ENCODE measurements at regions not wholly inside any gene's neighbourhood (a gene's known extent, or its start where the extent isn't known, plus 50 kb on each side); places are given as distances from the start of the nearest gene placed in this dataset.
"Not testable (repeated sequence)": the region's sequence is repeated elsewhere in the genome, so short reads cannot be mapped to it uniquely, and the experiment has no call there.

DNA sequence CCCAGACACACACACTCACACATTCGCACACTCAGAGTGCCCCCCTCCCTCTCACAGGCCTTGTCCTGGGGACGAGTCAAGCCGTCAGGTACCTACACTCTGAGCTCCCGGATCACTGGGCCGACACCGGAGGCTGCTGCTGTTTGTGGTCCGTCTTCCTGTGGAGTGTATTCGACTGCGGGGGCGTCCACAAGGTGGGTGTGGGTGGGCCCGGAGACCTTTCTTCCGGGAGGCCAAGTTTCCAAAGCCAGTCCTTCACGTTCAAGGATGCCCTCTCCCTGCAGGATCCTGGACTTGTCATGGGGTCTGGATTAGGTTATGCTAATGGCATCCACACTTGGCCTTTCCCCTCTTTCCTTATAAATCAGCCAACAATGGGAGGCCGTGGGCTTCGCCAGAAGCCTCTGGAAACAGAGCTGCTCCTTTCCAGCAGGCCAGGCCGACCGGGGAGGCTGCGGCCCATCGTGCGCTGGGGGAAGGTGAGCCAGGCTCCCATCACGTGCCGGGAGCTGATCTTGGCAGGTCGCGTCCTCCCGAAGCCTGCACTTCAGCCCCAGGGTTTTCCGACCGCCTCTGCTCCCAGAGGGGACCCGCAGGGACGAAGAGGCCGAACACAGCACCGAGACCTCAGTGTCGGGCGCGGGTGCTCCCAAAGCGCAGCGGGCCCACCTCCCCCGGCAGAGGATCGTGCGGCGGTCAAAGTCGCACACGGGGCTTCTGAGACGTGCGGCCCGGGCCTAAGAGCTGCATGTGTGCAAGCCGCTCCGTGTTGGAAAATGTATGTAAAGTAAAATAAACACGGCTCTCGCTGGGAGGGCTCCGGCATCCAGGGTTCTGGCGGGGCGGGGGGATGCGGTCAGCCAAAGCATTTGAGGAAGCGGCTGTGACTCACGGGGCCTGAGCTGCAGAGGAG is 196.5 kb upstream of the ZNF469 start:
- peak; percentile 43 for DNase-seq (ENCODE audit: low spot score)

DNA sequence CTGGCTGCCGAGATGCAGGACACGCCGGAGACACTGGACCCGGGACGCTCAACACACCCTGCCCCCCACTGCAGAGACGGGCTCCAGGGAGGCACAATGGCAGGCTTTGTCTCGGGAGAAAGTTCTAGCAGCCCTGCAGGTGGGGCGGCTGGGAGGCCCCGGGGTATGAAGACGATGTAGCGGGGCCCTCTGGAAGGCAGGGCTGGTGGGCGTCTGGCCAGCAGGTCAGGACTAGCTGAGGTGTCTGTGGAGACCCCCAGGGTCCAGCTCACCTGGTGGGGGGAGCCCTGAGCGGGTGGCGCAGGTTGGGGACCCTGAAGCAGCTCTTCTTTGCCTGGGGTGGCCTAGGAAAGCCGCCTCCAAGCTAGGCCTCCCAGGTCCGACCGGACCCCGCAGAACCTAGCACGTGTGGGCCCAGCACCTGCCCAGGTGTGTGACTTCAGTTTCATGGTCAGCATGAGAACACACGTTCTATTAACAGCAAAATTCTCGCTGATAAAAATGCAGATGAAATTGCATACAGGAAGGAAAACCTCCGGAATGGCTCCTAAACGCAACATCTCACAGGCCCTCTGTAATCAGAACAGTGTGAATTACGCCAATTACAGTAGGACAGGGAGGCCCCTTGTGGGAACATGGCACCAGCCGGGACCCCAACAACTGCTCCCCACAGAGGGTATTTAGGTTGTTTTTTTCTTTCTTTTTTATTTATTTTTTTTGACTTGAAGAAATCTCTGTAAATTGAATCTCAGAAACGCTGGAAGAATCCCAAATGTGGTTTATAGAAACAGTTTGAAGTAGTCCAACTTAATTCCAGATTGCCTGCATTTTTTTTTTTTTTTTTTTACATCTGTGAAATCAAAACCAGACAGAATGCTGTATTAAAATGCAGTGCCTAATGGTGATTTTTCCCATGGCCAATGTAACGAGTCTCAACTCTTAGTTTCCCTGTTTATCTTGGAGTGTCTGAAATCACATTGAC is 195.6 kb upstream of the ZNF469 start:
- peak; percentile 22 for DNase-seq (ENCODE audit: low spot score)

DNA sequence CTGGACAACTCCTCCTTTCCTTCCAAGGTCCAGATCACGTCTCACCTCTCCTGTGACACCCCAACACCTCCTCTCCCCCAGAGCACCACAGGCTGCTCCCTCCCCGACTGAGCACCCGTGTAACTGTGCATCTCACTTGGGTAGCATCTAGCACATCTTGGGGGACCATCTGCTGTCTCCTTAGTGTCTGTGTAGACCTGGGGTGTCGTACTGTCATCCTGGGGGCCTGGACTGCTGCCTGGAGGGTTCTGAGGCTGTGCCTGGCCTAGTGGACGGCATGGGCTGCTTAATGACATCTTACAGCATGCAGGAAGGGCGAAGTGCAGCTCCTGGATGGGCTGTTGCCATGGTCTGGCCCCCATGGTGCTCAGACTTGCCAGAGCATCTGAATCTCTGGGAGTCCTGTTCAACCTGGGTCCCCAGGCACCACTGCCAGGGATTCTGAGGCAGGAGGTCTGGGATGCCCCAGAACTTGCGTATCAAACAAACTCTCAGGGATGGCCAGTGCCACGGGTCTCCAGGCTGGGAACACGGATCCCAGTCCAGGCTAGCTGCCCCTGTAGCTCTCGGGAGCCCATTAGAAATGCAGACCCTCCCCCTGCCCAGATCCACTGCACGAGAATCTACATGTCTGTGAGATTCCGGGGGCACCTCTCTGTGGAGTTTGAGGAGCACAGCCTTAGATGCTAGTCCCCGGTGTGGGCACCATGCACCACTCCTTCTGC is 194.4 kb upstream of the ZNF469 start:
- DNase-seq (ENCODE audit: low spot score), result peak; percentile 39

- DNase-seq (ENCODE audit: low spot score), result peak; percentile 13
Measured at GRCh38 chr16:88190592-88191095, 192.1 kb upstream of the ZNF469 start.

DNA sequence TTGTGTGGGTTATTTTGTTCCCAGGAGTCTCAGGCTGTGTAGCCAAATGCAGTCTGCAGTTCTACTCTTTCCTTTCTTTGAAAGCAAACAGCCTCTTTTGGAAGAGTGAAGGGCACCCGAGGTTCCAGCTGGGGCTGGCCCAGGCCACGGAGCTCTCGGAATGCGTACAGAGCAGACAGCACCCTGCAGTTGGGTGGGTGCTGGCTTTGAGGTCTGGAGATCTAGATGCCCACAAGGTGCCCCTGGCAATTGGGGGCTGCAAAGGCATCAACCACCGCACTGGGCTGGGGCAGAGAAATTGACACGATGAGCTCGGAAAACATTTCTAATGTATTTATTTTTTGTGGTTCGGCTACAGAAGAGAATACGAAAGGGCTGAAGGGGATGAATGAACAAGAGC is 191.6 kb upstream of the ZNF469 start:
- peak; percentile 7 for DNase-seq (ENCODE audit: low spot score)

DNA sequence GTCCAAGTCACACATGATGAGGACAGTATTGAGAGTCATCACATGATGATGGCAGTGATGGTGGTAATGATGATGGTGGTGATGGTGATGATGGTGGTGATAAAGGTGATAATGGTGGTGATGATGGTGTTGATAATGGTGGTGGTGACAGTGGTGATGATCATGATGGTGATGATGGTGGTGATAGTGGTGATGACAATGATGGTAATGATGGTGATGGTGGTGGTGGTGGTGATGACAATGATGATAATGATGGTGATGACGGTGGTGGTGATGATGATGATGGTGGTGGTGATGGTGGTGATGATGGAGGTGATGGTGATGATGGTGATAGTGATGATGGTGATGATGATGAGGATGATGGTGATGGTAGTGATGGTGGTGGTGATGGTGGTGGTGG is 190.2 kb upstream of the ZNF469 start:
- peak; percentile 13 for DNase-seq (ENCODE audit: low spot score)

DNA sequence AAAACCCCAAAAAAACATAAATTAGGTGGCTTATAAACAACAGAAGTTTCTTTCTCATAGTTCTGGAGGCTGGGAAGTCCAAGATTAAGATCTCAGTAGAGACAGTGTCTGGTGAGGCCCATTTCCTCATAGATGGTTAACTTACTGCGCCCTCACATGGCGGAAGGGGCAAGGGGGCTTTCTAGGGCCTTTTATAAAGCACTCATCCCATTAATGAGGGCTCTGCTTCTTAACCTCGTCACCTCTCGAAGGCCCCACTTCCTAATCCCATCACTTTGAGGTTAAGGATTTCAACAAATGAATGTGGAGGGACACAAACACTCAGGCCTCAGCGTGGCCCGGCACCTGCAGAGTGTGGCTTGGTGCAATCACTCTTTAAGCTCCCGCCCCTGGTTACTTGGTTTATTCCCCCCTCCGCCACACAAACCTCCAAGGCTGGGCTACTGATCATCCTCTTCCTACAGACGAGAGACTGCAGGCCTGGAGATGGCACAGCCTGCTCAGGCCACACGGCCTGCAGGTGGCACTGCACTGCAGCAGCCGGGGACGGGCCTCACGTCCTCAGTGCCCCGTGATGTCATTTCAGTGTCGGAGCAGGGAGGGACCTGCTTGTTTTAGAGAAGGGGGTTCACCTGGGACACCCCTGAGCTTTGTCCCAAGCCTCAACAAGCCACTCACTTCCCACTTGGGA is 188.9 kb upstream of the ZNF469 start:
- DNase-seq (ENCODE audit: low spot score), result peak; percentile 71

DNA sequence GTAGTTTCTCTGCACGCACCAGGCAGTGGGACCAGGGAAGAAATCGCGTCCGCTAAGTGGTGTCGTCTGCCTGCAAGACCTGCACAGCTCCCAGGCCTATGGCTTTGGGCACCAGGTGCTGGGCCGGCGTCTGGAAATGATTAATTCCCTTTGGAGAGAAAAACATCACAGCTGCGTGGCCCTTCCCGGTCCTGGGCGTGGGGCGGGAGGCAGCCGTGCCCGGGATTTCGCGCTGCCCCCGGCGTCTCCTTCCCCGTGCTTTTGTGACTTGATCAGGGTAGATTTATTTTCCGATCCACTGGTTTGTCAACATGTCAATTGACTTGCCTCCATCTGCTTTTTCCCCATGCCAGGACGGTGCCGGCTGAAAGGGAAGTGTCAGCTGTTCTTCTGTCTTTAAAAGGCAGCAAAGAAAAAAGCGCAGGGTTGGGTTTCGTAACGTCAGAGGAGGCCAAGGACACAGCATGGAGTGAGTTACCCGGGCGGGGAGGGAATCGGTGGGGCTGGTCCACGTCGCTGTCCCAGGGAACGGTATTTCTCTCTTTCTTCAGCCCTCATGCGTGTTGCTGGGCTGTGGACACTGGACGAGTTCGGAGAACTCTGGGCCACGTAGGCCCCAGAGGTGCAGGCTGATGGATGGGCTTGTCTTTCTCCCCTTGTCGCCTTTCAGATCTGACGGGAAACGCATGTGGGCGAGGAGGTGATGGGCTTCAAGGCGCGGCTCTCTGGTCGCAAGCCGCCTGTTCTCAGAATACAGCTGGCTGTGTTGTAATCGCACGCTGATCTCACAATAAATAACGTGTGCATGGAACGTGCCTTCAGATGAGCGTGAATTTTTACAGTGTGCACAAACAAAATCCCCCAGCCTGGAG is 188.1 kb upstream of the ZNF469 start:
- peak; percentile 60 for DNase-seq (ENCODE audit: low spot score)

GRCh38 chr16:88195269-88195705 is 187.5 kb upstream of the ZNF469 start:
- peak; percentile 39 for DNase-seq (ENCODE audit: low spot score)

GRCh38 chr16:88195911-88196465 is 186.8 kb upstream of the ZNF469 start:
- DNase-seq (ENCODE audit: low spot score), result peak; percentile 34

DNA sequence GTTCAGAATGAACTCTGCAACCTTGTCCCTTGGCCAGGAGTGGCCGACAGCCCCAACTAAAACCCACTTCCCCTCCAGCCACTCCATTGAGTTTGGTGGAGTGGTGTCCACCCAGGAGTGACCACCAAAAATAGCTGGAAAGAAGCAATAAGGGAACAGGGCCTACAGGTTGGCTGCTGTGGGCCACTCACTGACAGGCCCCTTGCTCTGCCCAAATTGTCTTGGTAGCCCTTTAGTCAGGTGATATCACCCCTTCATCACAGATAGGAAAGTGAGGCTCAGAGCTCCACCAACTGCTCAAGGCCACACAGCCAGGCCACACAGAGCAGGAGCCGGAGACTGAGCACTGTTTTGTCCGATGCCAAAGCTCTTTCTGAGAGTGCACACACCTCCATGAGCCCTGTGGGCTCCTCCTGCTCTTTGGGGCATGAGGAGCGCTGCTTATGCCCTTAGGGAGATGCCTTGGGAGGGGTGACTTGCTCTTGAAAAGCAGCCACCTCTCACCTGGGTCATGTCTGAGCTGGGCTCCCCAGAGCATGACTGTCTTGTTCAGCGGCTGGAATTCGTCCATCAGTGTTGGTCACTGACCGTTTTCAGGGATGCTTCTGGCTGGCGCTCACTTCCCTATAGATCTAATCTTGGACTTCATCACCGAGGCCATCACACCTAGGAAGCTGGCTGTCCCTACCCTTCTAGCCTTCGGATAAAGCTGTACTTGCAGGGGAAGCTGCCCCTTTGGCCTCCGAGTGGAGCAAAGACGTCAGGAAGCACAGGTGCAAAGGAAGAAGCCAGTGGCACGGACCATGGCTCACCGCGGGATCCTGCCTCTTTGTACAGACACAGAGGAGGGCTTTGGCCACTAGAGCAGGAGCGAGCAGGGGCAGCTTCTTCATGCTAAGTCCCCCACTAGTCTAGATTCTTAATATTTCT is 186.0 kb upstream of the ZNF469 start:
- DNase-seq (ENCODE audit: low spot score), result peak; percentile 40

- peak; percentile 30 for DNase-seq (ENCODE audit: low spot score)
Measured at GRCh38 chr16:88197481-88198456, 185.0 kb upstream of the ZNF469 start.

DNA sequence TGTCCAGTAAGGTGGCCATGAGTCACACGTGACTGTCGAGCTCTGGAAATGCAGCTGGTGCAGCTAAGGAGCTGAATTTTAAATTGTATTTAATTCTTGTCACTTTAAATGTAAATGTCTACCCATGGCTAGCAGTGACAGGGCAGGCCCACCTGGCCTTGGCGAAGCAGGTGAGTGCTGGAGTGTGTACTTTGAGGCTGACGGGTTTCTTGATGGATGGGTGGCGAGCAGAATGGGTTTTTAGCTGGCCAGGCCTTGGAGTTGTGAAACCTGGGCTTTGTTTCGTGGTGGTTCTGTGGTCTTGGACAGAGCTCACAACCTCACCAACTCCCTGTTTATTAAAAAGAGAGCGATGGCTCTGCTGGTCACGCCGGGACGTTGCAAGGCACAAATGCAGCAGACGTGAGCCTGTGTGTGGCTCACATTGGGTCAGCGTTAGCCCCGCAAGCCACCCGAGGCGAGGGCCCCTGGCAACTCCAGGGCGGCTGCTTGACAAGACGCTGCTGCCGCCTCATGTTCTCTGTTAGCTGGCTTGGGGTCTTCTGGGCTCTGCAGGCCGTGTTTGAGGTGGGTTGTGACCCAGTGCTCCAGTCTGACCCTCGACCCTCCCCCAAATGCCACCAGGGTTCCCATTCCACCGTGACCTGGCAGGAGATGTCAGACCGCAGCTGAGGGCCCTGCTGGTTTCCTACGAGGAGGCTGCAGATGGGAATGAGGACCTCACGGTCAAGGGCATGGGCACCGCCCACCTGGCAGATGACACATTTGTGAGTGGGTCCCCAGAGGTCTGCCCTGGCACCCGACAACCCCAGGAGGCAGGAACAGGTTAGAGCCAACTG is 184.1 kb upstream of the ZNF469 start:
- DNase-seq (ENCODE audit: low spot score), result not testable (repeated sequence)

- DNase-seq (ENCODE audit: low spot score), result peak; percentile 38
Measured at GRCh38 chr16:88199296-88200153, 183.2 kb upstream of the ZNF469 start.

Measured in ureter (tissue), 1 donor.